Activated T-helper 17 cell treated with anti-CD3 and anti-CD28 coated beads, Interleukin-2, amount 50 U/mL, for 72 hours (primary cell): ENCODE measurements at regions not wholly inside any gene's neighbourhood (a gene's known extent, or its start where the extent isn't known, plus 50 kb on each side); places are given as distances from the start of the nearest gene placed in this dataset.

Source experiments
- ATAC-seq: fragments of 150-1000 bp; cut with Tn5 transposase; replicated peaks from 2 replicates; pipeline ENCODE4 v1.10.0; 2021; ENCODE audit warnings: mild to moderate bottlenecking, moderate library complexity
- H3K27ac Mint-ChIP-seq: one replicate; pipeline ENCODE4 v1.8.0; 2022; ENCODE audit warnings: mixed read lengths
- H3K27me3 Mint-ChIP-seq: one replicate; pipeline ENCODE4 v1.8.0; 2022; ENCODE audit warnings: mixed read lengths
- H3K36me3 Mint-ChIP-seq: one replicate; pipeline ENCODE4 v1.8.0; 2022; ENCODE audit warnings: low read depth, mild to moderate bottlenecking, mixed read lengths
- H3K4me1 Mint-ChIP-seq: one replicate; pipeline ENCODE4 v1.8.0; 2022; ENCODE audit warnings: mixed read lengths
- H3K4me3 Mint-ChIP-seq: one replicate; pipeline ENCODE4 v1.8.0; 2022; ENCODE audit warnings: mild to moderate bottlenecking, mixed read lengths
- H3K9me3 Mint-ChIP-seq: one replicate; pipeline ENCODE4 v1.8.0; 2022; ENCODE audit warnings: mixed read lengths

GRCh38 chr10:30256084-30256483, 93.0 kb downstream of the MTPAP start:
- no peak overlapping the region for H3K27ac Mint-ChIP-seq
- H3K9me3 Mint-ChIP-seq = peaks cover 7% of the 10 kb centered on the region
- H3K4me3 Mint-ChIP-seq = no peak overlapping the region
- H3K4me1 Mint-ChIP-seq = no peaks in the 10 kb centered on the region
- no peak for ATAC-seq
- peaks cover 27% of the 10 kb centered on the region for H3K27me3 Mint-ChIP-seq
- H3K36me3 Mint-ChIP-seq = no peaks in the 10 kb centered on the region

DNA sequence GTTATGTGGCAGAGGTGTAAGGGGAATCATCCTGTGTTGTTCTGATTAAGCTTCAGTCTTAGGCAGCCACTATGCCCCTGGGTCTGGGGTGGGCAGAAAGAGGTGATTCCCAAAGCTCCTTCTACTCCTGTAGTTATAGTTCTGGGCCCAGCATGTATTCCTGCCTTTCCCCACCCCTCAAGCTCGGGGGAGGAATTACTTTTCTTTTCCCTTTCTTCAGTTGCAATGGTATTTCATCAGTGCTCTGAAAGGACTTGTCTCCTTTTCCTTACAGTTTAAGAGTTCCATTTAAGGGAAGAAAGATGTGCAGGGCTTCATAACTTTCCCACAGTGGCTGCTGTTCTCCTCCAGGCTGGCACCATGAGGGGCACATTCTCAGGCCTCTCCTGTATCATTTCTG, 94.2 kb downstream of the MTPAP start:
- Mint-ChIP-seq H3K27ac (no peak overlapping the region), H3K9me3 (peaks cover 7% of the 10 kb centered on the region), H3K27me3 (peaks cover 27% of the 10 kb centered on the region), H3K4me1 (no peaks in the 10 kb centered on the region), H3K4me3 (no peak overlapping the region), H3K36me3 (no peaks in the 10 kb centered on the region)
- no peak for ATAC-seq

DNA sequence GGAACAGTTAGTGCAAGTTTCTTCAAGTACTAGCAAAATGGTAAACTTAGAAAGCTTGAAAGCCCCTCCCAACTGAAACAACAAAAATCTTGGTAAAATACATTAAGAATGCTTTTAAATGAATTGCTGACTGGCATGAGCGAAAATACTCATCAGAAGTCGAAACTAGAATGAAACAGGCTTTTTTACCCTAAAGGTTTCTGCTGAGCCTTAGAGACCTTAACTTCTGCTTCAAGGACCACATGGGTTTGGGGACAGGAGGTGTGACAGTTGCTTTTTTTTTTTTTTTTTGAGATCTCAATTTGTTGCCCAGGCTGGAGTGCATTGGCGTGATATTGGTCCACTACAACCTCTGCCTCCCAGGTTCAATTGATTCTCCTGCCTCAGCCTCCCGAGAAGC, 100.3 kb downstream of the MTPAP start:
- ATAC-seq = no peak
- Mint-ChIP-seq H3K27ac (no peak overlapping the region), H3K36me3 (no peaks in the 10 kb centered on the region), H3K9me3 (peaks cover 7% of the 10 kb centered on the region), H3K4me1 (no peaks in the 10 kb centered on the region), H3K4me3 (no peak overlapping the region), H3K27me3 (no peaks in the 10 kb centered on the region)

GRCh38 chr10:30247704-30248103, 101.4 kb downstream of the MTPAP start:
- Mint-ChIP-seq H3K9me3 (peaks cover 4% of the 10 kb centered on the region), H3K27ac (no peak overlapping the region), H3K4me1 (no peaks in the 10 kb centered on the region), H3K4me3 (no peak overlapping the region), H3K27me3 (no peaks in the 10 kb centered on the region), H3K36me3 (no peaks in the 10 kb centered on the region)
- no peak for ATAC-seq

- Mint-ChIP-seq H3K4me1 (no peaks in the 10 kb centered on the region), H3K27ac (no peak overlapping the region), H3K27me3 (peaks cover 8% of the 10 kb centered on the region), H3K36me3 (no peaks in the 10 kb centered on the region), H3K9me3 (no peaks in the 10 kb centered on the region), H3K4me3 (no peak overlapping the region)
- no peak for ATAC-seq
Measured at GRCh38 chr10:30241422-30242110, 107.5 kb downstream of the MTPAP start.

DNA sequence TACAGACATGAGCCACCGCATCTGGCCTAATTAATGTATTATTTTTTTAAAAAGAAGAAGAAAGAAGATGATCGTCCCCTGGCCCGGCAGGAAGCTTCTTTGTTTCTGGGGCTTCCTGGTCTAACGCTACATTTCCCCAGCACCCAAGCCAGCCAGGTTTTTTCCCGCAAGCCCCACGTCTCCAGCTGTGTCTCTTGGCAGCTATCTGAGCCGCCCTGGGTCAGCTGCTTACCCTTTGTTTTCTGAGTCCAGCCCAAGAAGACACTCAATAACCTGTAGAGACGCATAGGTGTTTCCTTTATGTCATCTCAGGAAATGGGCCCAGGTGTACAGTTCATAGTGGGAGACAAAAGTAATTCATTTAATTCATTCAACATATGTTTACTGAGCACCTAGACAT, 110.2 kb downstream of the MTPAP start:
- no peaks in the 10 kb centered on the region for H3K4me1 Mint-ChIP-seq
- no peak overlapping the region for H3K27ac Mint-ChIP-seq
- H3K9me3 Mint-ChIP-seq = no peaks in the 10 kb centered on the region
- ATAC-seq = no peak
- H3K36me3 Mint-ChIP-seq = no peaks in the 10 kb centered on the region
- H3K27me3 Mint-ChIP-seq = peaks cover 19% of the 10 kb centered on the region
- H3K4me3 Mint-ChIP-seq = no peak overlapping the region

- H3K4me1 Mint-ChIP-seq = no peaks in the 10 kb centered on the region
- H3K36me3 Mint-ChIP-seq = no peaks in the 10 kb centered on the region
- H3K27me3 Mint-ChIP-seq = peaks cover 31% of the 10 kb centered on the region
- no peaks in the 10 kb centered on the region for H3K9me3 Mint-ChIP-seq
- ATAC-seq = no peak
- H3K27ac Mint-ChIP-seq = no peak overlapping the region
- H3K4me3 Mint-ChIP-seq = no peak overlapping the region
Measured at GRCh38 chr10:30233186-30233959, 115.7 kb downstream of the MTPAP start.

GRCh38 chr10:30231709-30232108, 117.4 kb downstream of the MTPAP start:
- H3K4me3 Mint-ChIP-seq = no peak overlapping the region
- H3K27ac Mint-ChIP-seq = no peak overlapping the region
- no peaks in the 10 kb centered on the region for H3K9me3 Mint-ChIP-seq
- no peaks in the 10 kb centered on the region for H3K4me1 Mint-ChIP-seq
- peaks cover 31% of the 10 kb centered on the region for H3K27me3 Mint-ChIP-seq
- ATAC-seq = no peak
- H3K36me3 Mint-ChIP-seq = no peaks in the 10 kb centered on the region

DNA sequence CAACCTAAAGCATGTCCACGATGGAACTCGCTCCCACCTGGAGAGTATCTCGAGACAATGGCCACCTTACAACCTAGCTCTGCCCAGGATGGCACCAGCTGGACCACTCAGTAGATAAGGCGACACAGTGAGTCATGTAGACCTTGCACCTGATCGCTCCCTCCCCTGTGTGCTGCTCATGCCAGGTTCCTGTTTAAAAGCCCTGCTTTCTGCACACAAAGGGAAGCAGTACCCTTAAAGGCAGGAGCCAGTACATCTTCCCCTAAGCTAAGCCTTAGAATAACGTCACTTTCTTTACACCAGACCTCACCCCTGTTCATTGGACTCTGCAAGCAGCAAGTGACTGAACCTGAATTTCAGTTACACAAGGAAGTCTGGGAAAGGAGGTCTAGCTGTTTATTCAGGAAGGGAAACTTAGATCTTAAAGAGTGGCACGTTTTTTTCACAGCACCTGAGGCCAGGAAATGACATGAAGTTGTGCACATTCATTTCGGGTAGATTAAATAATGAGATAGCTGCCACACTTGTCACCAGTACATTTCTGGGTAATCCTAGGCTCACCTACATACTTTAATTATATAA, 117.9 kb downstream of the MTPAP start:
- ATAC-seq = no peak
- Mint-ChIP-seq H3K9me3 (no peaks in the 10 kb centered on the region), H3K27me3 (peaks cover 31% of the 10 kb centered on the region), H3K4me1 (no peaks in the 10 kb centered on the region), H3K36me3 (no peaks in the 10 kb centered on the region), H3K27ac (no peak overlapping the region), H3K4me3 (no peak overlapping the region)

- Mint-ChIP-seq H3K4me1 (no peaks in the 10 kb centered on the region), H3K9me3 (no peaks in the 10 kb centered on the region), H3K36me3 (no peaks in the 10 kb centered on the region), H3K27ac (no peak overlapping the region), H3K4me3 (no peak overlapping the region), H3K27me3 (peaks cover 20% of the 10 kb centered on the region)
- ATAC-seq = no peak
Measured at GRCh38 chr10:30229536-30229935, 119.5 kb downstream of the MTPAP start.

DNA sequence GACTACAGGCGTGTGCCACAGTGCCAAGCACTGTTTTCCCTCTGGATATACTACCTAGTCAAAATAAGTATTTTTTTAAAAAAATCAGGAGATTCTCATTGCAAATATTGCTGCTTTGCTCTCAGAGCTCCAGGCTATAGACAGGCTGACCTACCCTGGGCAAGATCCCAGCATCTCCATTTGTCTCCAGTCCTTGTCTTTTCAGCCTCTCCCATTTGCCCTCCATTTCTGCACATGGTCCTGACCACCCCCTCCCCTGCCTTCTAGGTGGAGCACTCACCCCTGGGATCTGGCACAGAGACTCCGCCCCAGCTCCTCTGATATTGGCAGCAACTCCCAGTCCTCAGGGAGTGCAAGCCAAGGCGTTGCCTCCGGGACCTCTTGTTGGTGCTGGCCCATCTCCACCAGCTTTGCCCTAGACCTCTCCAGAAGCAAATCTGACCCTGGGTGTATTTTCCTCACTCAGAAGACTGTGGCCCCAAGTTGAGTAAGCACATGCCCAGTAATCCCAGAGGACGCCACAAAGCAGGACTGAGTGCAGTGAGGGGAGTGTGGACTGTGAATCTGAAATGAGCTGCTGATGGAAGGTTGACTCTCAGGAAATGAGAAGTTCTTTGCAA, 120.6 kb downstream of the MTPAP start:
- peaks cover 17% of the 10 kb centered on the region for H3K27me3 Mint-ChIP-seq
- no peak overlapping the region for H3K27ac Mint-ChIP-seq
- no peaks in the 10 kb centered on the region for H3K9me3 Mint-ChIP-seq
- H3K4me3 Mint-ChIP-seq = no peak overlapping the region
- no peaks in the 10 kb centered on the region for H3K36me3 Mint-ChIP-seq
- no peaks in the 10 kb centered on the region for H3K4me1 Mint-ChIP-seq
- no peak for ATAC-seq

- no peaks in the 10 kb centered on the region for H3K9me3 Mint-ChIP-seq
- no peaks in the 10 kb centered on the region for H3K4me1 Mint-ChIP-seq
- H3K4me3 Mint-ChIP-seq = no peak overlapping the region
- H3K27ac Mint-ChIP-seq = no peak overlapping the region
- no peaks in the 10 kb centered on the region for H3K36me3 Mint-ChIP-seq
- ATAC-seq = no peak
- H3K27me3 Mint-ChIP-seq = peaks cover 9% of the 10 kb centered on the region
Measured at GRCh38 chr10:30227481-30227880, 121.6 kb downstream of the MTPAP start.

DNA sequence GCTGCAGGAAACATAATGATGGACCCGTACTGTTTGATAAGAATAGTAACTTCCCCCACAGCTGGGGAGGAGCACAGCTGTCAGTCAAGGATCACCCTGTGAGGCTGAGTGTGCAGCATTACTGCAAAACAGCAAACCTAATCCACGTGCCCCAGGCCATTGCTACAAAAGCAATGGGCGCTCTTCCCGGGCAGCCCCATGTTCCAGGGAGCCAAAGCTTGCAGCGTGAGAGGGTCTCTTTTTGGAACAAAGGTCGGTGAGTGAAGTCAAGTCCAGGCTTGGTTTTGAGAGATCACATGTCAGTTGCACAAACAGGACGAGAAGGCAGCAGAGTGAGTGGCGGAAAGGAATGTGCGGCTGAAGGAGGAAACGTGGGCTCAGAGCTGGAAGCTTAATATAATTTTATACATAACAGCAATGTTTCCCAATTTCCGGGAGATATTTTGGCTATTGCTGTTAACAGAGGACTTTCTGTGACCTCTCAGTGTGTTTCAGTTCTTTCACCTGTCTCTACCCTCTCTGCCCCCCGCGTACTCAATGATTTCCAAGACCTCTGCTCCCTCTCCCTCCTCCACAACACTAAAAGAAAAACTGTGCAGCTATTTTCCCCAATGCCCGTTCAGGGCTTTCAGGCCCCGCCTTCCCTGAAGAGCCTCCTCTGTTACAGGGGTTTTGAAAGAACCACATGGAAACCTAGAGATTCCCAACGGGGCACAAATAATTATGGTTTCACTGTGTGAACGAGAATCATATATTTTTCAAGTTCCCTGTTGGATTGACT, 128.9 kb downstream of the MTPAP start:
- Mint-ChIP-seq H3K9me3 (no peaks in the 10 kb centered on the region), H3K36me3 (no peaks in the 10 kb centered on the region), H3K4me3 (no peak overlapping the region)

DNA sequence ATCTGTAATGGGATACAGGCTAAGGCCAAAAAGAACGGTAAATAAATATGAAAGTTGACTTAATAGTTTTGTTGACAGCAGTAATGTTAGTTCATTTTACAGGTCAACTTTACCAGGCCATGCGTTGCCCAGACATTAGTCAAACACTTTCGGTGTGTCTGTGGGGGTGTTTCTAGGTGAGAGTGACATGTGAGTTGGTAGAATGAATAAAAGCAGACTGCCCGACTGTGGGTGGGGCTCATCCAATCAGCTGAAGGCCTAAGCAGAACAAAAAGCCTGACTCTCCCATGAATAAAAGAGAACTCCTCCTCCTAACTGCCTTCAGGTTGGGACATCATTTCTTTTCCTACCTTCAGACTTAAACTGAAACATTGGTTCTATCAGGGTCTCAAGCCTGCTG, 132.3 kb downstream of the MTPAP start:
- Mint-ChIP-seq H3K36me3 (no peaks in the 10 kb centered on the region), H3K27ac (no peak overlapping the region), H3K9me3 (no peaks in the 10 kb centered on the region), H3K4me1 (no peaks in the 10 kb centered on the region), H3K27me3 (peaks cover 28% of the 10 kb centered on the region), H3K4me3 (no peak overlapping the region)
- no peak for ATAC-seq

More for the DNA sequence above, 128.9 kb downstream of the MTPAP start:
- no peak for ATAC-seq
- Mint-ChIP-seq H3K4me1 (no peaks in the 10 kb centered on the region), H3K27ac (no peak overlapping the region), H3K27me3 (peaks cover 29% of the 10 kb centered on the region)
